ENCODE measurements at regions not wholly inside any gene's neighbourhood (a gene's known extent, or its start where the extent isn't known, plus 50 kb on each side); places are given as distances from the start of the nearest gene placed in this dataset.

DNA sequence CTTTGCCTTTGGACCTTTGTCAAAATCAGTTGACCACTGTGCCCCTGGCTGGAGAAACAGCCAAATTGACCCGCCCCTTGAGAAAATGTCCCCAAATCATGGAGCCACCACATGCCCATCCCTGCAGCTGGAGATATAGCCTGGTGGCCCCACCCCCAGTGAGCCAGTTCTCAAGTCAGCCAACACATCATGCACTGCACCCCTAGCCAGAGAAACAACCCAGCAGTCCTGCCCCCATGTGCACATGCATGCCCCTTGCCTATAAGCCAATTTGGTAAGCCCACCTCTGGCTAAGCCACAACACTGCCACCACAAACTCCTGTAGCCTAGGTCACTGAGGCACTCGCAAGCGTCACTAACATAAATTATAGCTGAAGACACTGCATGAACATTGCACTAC is 174.2 kb upstream of the ECI2 start:
- intact Hi-C loops (cut with micrococcal nuclease): no loop called here
- H3K36me3 ChIP-seq: no peaks in the 10 kb centered on the region
- H3K9me3 ChIP-seq (replicated peaks): peaks cover 38% of the 10 kb centered on the region
- TF ChIP-seq, protein P1, sequence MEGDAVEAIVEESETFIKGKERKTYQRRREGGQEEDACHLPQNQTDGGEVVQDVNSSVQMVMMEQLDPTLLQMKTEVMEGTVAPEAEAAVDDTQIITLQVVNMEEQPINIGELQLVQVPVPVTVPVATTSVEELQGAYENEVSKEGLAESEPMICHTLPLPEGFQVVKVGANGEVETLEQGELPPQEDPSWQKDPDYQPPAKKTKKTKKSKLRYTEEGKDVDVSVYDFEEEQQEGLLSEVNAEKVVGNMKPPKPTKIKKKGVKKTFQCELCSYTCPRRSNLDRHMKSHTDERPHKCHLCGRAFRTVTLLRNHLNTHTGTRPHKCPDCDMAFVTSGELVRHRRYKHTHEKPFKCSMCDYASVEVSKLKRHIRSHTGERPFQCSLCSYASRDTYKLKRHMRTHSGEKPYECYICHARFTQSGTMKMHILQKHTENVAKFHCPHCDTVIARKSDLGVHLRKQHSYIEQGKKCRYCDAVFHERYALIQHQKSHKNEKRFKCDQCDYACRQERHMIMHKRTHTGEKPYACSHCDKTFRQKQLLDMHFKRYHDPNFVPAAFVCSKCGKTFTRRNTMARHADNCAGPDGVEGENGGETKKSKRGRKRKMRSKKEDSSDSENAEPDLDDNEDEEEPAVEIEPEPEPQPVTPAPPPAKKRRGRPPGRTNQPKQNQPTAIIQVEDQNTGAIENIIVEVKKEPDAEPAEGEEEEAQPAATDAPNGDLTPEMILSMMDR (IDR thresholded peaks at IDR 0.05; ENCODE audit: borderline replicate concordance): no peak
- no peaks in the 10 kb centered on the region for H3K27me3 ChIP-seq (ENCODE audit: low read depth)
- DNase-seq: no peak
- no peak overlapping the region for H3K27ac ChIP-seq (replicated peaks)
- peaks cover 6% of the 10 kb centered on the region for H3K4me1 ChIP-seq
- no peak overlapping the region for H3K4me3 ChIP-seq

DNA sequence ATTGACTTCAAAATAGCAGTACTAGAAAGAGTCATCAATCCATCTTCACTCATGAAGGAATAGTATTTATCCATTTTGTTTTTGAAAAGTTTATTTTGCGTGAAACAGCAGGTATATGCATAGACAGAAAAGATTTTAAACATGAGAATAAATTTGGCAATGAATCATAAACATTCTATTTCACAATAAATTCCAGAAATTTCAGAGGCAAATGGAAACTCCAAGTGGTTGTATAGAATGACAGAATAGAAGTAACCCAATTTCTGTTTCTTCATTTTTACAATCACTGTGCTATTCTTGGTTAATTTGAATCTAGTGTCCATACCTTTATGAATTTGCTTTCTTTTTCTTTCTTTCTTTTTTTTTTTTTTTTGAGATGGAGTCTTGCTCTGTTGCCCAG is 173.0 kb upstream of the ECI2 start:
- TF ChIP-seq, protein P1 (IDR thresholded peaks at IDR 0.05; ENCODE audit: borderline replicate concordance): no peak
- intact Hi-C loops (cut with micrococcal nuclease): no loop called here

GRCh38 chr6:4304927-4305455 is 169.6 kb upstream of the ECI2 start:
- Histone ChIP-seq H3K4me3 (no peak overlapping the region), H3K36me3 (no peaks in the 10 kb centered on the region), H3K27ac (replicated peaks) (no peak overlapping the region), H3K4me1 (peaks cover 11% of the 10 kb centered on the region), H3K27me3 (ENCODE audit: low read depth) (no peaks in the 10 kb centered on the region), H3K9me3 (replicated peaks) (no peaks in the 10 kb centered on the region)
- TF ChIP-seq, protein P1 (IDR thresholded peaks at IDR 0.05; ENCODE audit: borderline replicate concordance): no peak
- intact Hi-C loops (cut with micrococcal nuclease): no loop called here
- DNase-seq: no peak

More for the DNA sequence above, 173.0 kb upstream of the ECI2 start:
- Histone ChIP-seq H3K36me3 (no peaks in the 10 kb centered on the region), H3K4me3 (no peak overlapping the region), H3K27me3 (ENCODE audit: low read depth) (no peaks in the 10 kb centered on the region), H3K27ac (replicated peaks) (no peak overlapping the region), H3K4me1 (peaks cover 4% of the 10 kb centered on the region), H3K9me3 (replicated peaks) (peaks cover 32% of the 10 kb centered on the region)
- DNase-seq: no peak

- Histone ChIP-seq H3K27ac (replicated peaks) (no peak overlapping the region), H3K27me3 (ENCODE audit: low read depth) (no peaks in the 10 kb centered on the region), H3K36me3 (no peaks in the 10 kb centered on the region), H3K9me3 (replicated peaks) (no peaks in the 10 kb centered on the region), H3K4me1 (peaks cover 11% of the 10 kb centered on the region), H3K4me3 (no peak overlapping the region)
- TF ChIP-seq, protein P1 (IDR thresholded peaks at IDR 0.05; ENCODE audit: borderline replicate concordance): no peak
- intact Hi-C loops (cut with micrococcal nuclease): no loop called here
- no peak for DNase-seq
These were observed 168.3 kb upstream of the ECI2 start for GRCh38 chr6:4303638-4304037.

DNA sequence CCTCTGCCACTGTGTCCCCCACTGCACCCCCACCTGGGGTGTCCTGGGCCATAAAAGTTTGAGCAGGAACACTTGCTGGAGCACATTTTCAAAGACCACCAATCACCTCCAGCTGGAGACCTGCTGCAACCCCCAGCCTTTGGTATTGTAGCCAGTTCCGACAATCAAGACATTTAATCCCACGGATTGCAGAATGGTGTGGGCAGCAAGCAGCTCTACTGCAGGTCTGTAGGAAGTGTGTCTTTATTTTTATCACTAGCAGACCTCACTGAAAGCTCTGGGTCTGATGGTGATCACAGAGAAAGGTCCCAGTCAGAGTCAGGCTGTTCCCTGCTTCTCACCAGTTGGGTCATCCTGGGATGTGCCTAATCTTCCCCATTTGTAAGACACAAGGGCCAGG is 167.1 kb upstream of the ECI2 start:
- H3K27ac ChIP-seq (replicated peaks): no peak overlapping the region
- no peak for DNase-seq
- TF ChIP-seq, protein P1 (IDR thresholded peaks at IDR 0.05; ENCODE audit: borderline replicate concordance): no peak

More for the DNA sequence above, 167.1 kb upstream of the ECI2 start:
- peaks cover 11% of the 10 kb centered on the region for H3K4me1 ChIP-seq
- no peak overlapping the region for H3K4me3 ChIP-seq
- intact Hi-C loops (cut with micrococcal nuclease): no loop called here
- H3K9me3 ChIP-seq (replicated peaks): peaks cover 9% of the 10 kb centered on the region
- no peaks in the 10 kb centered on the region for H3K27me3 ChIP-seq (ENCODE audit: low read depth)
- H3K36me3 ChIP-seq: no peaks in the 10 kb centered on the region
